Bronchial epithelial cell (primary cell): ENCODE measurements at regions not wholly inside any gene's neighbourhood (a gene's known extent, or its start where the extent isn't known, plus 50 kb on each side); places are given as distances from the start of the nearest gene placed in this dataset.

ENCODE experiments used
- DNase-seq: peaks from one replicate; pipeline ENCODE4 v3.0.0-alpha.2; 2010; ENCODE audit warnings: low read depth
- FAIRE-seq: peaks from 2 replicates; lab custom pipeline; 2011; peaks lifted over from hg19 to GRCh38; lab: Jason Lieb, UNC
- H3K27me3 ChIP-seq: 2 replicates; pipeline ENCODE4 v1.5.1; 2011; ENCODE audit warnings: low read length; ENCODE audit not compliant: control insufficient read depth, insufficient read depth
- H3K36me3 ChIP-seq: 2 replicates; pipeline ENCODE4 v1.5.1; 2011; ENCODE audit warnings: low read length; ENCODE audit not compliant: control insufficient read depth, insufficient read depth
- H3K4me3 ChIP-seq: 2 replicates; pipeline ENCODE4 v1.5.1; 2011; ENCODE audit warnings: mild to moderate bottlenecking, low read depth, low read length, control low read depth
- CTCF ChIP-seq: IDR thresholded peaks from 2 replicates; pipeline ENCODE4 v1.5.1; 2011; ENCODE audit warnings: mild to moderate bottlenecking, moderate library complexity, low read length, control low read depth, inconsistent platforms; ENCODE audit not compliant: insufficient read depth, severe bottlenecking

GRCh38 chr6:40733770-40734396, 146.7 kb upstream of the LRFN2 start:
- H3K4me3 ChIP-seq: no peak overlapping the region
- no peak for TF ChIP-seq CTCF
- FAIRE-seq (no peak), DNase-seq (no peak)
- H3K27me3 ChIP-seq: no peaks in the 10 kb centered on the region
- no peaks in the 10 kb centered on the region for H3K36me3 ChIP-seq

GRCh38 chr6:40733290-40733689, 146.1 kb upstream of the LRFN2 start:
- no peak for FAIRE-seq
- Histone ChIP-seq H3K27me3 (no peaks in the 10 kb centered on the region), H3K36me3 (no peaks in the 10 kb centered on the region), H3K4me3 (no peak overlapping the region)
- TF ChIP-seq CTCF: no peak
- DNase-seq: no peak

GRCh38 chr6:40732878-40733277, 145.7 kb upstream of the LRFN2 start:
- no peaks in the 10 kb centered on the region for H3K27me3 ChIP-seq
- FAIRE-seq: no peak
- no peaks in the 10 kb centered on the region for H3K36me3 ChIP-seq
- DNase-seq: no peak
- H3K4me3 ChIP-seq: no peak overlapping the region
- TF ChIP-seq CTCF: no peak

GRCh38 chr6:40728643-40729042, 141.5 kb upstream of the LRFN2 start:
- Histone ChIP-seq H3K36me3 (no peaks in the 10 kb centered on the region), H3K4me3 (no peak overlapping the region), H3K27me3 (no peaks in the 10 kb centered on the region)
- no peak for DNase-seq
- no peak for FAIRE-seq
- TF ChIP-seq CTCF: no peak

GRCh38 chr6:40727271-40727670, 140.1 kb upstream of the LRFN2 start:
- no peak for DNase-seq
- Histone ChIP-seq H3K36me3 (no peaks in the 10 kb centered on the region), H3K27me3 (no peaks in the 10 kb centered on the region), H3K4me3 (no peak overlapping the region)
- FAIRE-seq: no peak
- no peak for TF ChIP-seq CTCF

- no peak for TF ChIP-seq CTCF
- FAIRE-seq (no peak), DNase-seq (no peak)
- Histone ChIP-seq H3K4me3 (no peak overlapping the region), H3K36me3 (no peaks in the 10 kb centered on the region), H3K27me3 (no peaks in the 10 kb centered on the region)
Observed at GRCh38 chr6:40726853-40727252, 139.7 kb upstream of the LRFN2 start.
